NOMO-1 treated with dmso at 0.1 percent for 144 hours (cell line): ENCODE measurements at regions not wholly inside any gene's neighbourhood (a gene's known extent, or its start where the extent isn't known, plus 50 kb on each side); places are given as distances from the start of the nearest gene placed in this dataset.
"Not testable (repeated sequence)": the region's sequence is repeated elsewhere in the genome, so short reads cannot be mapped to it uniquely, and the experiment has no call there.

ENCODE experiments used
- DNase-seq: peaks from one replicate; lab custom pipeline; 2025; ENCODE audit not compliant: unreplicated experiment; lab: John Stamatoyannopoulos, UW

DNA sequence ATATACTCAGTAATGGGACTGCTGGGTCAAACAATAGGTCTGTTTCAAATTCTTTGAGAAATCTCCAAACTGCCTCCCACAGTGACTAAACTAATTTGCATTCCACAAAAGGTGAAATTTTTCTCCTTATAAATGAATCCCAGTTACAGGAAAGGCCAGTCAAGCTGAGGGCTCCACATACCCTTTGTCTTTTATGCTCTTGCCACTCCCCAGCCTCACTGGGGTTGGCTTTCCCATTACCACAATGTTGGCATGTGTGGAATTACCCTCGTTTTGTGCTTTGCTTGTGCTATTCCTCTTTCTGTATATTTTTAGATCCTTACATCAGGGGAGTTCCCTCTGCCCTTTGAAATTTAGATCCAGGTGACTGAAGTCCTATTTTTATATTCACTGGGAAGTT lies 220.2 kb upstream of the LCORL start:
- DNase-seq, result no peak

- DNase-seq, result no peak
Observed at GRCh38 chr4:18234108-18234507, 212.6 kb upstream of the LCORL start.

GRCh38 chr4:18231726-18232125 lies 210.2 kb upstream of the LCORL start:
- no peak for DNase-seq

DNA sequence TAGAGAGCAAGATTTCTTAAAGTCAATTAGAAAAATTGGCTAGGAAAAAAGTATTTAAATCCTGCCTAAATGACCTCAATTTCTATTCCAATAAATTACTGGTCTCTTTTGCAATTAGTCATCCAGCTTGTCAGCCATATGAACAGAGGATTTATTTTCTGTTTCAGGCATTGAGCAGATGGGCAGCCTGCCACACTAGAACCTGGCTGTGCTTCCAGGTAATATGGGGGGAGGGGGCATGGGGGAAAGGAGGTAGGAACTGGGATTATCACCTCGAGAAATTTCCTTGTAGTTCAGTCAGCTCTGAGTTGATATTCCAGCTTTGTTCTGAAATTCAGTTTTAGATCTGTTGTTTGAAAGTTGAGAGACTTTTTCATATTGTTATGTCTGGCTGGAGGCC lies 206.3 kb upstream of the LCORL start:
- DNase-seq, result no peak

DNA sequence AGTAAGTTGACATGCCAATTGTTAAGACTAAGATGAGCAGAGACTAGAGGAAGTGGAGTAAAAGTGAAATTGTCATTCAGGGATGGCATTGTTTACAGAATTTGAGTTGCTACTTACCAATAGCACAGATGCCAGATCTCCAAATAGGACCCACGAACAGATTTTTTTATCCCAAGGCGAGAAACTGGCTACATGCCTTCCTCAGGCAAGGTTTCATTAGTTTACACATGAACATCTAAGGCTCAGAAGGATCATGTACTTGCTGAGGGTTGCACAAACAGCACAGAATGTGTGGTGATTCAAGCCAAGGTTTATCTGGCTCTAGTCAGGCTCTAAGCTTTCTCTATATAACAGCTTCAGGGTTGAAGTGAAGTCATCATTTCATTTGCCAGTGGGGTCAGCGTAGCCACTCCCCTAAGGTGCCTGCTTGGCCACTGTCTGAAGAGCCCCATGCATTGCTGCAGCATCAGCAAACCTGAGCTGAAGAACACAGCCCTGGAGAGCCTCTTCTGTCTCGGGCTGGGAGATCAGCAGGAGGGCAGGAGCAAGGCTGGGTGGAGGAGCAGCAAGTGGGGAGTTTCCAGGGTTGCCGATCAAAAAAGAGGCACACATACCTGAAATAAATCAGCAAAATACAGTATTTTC lies 193.0 kb upstream of the LCORL start:
- no peak for DNase-seq

DNA sequence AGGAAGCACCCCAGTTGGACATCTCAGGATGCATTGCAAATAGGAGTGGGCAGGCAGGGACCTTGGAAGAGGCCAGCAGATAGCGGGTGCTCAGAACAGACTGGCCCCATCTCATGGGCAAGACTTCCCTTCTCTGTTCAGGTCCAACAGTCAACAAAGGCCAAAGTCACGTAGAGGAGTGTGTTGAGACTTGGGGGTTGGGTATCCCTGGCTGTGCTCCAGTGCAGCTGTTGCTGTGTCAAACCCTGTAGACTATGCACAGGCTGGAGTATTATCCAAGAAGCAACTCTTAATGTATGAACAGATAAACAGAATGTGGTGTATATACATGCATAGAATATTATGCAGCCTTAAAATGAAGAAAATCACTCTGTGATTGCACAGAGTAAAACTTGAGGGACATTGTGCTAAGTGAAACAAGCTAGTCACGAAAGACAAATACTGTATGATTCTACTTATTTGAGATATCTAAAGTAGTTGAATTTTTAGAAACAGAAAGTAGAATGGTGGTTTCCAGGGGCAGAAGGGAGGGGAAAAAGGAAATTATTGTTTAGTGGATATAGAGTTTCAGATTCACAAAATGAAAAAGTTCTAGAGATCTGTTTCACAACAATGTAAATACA lies 192.1 kb upstream of the LCORL start:
- DNase-seq, result no peak

- DNase-seq, result no peak
Observed at GRCh38 chr4:18209448-18209847, 187.9 kb upstream of the LCORL start.

- no peak for DNase-seq
Observed at GRCh38 chr4:18203966-18204365, 182.4 kb upstream of the LCORL start.

DNA sequence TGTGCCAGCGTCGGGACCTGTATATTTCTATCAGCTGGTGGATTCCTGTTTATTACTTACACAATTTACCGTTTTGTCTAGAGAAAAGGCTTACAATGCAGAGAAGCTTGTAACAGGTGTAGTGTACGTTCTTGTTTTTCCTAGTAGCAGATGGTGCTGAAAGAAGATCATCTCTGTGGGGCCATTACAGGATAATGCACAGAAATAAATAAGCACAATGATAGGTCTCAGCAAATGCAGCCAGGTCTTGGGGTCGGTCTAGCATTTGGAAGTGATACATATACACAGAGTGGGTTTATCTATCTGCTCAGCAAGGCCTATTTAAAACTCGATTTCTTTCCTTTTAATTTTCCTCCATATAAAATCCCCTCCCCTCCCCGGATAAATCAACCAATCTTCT lies 180.9 kb upstream of the LCORL start:
- no peak for DNase-seq

DNA sequence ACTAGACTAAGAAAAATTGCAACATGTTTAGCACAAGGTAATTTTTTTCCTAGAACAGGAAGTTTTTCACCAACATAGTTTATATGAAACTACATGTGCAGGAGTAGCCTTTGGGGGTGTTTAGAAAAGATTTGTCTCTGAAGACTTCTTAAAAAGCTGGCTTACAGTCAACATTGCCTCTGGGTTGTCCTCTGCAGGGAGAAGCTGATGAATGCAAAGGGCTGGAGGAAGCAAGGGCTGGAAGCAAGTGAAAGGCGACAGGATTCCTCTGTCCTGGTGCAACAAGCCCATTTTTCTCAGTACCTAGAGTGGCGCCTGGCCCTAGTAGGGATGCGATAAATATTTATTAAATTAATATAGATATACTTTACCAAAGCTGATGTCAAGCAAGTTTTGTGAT lies 180.3 kb upstream of the LCORL start:
- DNase-seq, result no peak

DNA sequence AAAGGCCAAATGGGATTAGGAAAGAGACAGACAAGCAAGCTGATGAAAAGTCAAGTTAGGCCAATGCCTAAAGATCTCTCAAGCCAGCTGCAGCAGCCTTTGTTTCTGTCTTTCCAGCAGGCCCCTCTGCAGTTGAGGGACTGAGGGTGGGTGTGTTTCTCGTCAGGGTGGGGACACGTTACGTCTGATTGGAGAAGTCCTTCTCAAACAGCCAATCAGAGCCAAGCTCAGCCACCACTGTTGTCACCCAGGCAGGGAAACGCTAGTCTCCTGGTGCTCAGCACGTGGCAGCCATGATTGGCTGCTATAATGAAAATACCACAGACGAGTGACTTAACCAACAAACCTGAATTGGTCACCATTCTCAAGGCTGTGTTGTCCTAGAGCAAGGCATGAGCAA lies 177.1 kb upstream of the LCORL start:
- no peak for DNase-seq

DNA sequence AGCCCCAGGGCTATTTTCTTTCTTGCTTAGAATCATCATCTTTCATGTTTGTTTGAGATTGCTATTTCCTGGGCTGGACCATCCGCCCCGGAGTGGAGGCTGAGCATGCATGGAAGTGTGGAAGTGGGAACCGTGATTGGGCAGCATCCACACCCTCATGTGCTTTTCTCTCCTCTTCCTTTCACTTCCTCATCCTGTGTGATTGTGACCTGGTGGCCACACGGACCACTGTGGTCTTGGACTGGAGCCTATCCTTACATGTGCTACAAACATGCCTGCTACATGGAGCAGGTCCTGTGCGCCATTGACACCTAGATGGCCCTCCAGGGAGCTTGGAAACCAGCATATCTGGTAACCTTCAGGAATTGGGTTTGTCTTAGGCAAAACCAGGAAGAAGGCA lies 175.9 kb upstream of the LCORL start:
- DNase-seq, result no peak

DNA sequence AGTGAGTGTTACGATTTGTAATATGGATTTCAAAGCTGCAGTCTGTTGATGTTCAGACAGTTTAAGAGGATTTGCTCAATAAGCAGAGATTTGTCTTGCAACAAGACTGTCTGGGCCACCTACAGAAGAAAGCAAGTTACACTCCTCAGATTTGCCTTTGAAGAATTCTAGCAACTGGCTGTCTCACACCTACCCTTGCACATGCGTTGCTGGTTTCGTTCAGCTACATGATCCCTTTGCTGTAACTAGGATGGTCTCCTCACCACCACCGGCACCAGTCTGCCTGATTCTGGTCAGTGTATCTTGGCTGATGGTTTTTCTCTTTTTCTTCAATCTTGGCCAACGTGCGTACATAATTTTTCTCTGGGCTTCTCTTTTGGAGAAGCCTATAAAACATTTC lies 172.7 kb upstream of the LCORL start:
- no peak for DNase-seq

DNA sequence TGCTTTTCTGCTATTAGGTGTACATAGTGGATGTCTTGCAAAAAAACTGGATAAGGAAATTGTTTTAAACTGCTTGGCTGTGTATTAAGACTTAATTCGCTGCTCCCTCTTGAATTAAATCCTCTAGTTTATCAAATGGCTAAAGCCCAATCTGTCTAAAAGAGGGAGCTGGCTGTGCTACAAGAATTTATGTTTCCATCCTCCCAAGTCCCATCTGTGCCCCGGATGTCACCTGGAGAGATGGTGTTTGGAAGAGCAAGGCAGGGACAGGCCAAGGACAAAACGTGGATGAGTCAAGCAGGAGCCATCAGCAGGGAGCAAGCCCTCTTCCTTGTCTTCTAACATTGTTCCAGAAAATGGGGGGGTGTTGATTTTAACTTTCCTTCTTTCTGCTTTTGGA lies 171.3 kb upstream of the LCORL start:
- no peak for DNase-seq

GRCh38 chr4:18185491-18185890 lies 163.9 kb upstream of the LCORL start:
- no peak for DNase-seq

- no peak for DNase-seq
Observed at GRCh38 chr4:18180892-18181291, 159.3 kb upstream of the LCORL start.

DNA sequence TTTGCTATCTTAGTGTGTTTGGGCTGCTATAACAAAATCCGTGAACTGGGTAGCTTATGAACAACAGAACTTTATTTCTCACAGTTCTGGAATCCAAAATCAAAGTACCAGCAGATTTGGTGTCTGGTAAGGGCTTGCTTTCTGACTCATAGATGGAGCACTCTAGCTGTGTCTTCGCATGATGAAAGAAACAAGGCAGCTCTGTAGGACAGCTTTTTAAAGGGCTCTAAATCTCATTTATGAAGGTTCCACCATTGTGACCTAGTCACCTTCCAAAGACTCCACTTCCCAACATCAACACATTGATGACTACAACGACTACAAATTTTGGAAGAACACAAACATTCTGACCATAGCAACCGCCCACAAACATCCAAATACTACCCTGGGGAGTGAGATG lies 158.6 kb upstream of the LCORL start:
- no peak for DNase-seq

DNA sequence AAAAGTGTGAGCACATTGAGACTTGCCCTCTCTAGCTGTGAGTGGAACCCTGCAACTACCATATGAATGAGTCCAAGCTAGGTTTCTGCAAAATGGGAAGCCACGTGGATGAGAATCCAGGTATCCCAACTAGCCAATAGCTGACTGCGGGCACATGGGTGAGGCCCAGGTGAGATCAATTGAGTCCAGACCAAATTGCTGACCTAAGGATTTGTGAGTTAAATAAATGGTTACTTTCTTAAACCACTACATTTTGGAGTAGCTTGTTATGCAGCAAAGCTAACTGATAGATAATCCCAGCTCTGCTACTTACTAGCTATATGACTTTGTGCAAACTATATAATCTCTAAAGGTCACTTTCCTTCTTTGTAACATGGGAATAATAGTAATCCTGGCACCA lies 150.3 kb upstream of the LCORL start:
- no peak for DNase-seq

- DNase-seq, result no peak
Observed at GRCh38 chr4:18167831-18168230, 146.3 kb upstream of the LCORL start.

DNA sequence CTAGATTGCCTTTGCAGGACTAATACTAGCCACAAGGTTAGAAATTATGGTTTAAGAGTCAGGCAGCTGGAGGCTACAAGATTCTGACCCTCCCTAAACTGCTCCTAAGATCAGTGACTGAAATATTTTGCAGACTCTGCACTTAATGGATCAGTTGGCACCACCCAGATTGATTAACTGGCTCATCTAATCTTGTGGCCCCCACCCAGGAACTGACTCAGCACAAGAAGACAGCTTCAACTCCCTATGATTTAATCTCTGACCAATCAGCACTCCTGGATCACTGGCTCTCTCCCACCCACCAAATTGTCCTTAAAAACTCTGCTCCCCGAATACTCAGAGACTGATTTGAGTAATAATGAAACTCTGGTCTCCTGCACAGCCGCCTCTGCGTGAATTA lies 145.4 kb upstream of the LCORL start:
- DNase-seq, result no peak

DNA sequence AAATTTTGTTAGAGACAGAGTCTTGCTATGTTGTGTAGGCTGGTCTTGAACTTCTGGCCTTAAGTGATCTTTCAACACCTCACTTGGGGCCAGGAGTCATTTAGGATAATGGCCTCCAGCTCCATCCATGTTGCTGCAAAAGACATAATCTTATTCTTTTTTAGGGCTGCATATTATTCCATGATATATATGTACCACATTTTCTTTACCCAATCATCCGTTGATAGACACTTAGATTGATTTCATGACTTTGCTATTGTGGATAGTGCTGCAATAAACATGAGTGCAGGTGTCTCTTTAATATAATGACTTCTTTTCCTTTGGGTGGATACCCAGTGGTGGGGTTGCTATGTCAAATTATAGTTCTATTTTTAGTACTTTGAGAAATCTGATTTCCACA lies 140.9 kb upstream of the LCORL start:
- no peak for DNase-seq

DNA sequence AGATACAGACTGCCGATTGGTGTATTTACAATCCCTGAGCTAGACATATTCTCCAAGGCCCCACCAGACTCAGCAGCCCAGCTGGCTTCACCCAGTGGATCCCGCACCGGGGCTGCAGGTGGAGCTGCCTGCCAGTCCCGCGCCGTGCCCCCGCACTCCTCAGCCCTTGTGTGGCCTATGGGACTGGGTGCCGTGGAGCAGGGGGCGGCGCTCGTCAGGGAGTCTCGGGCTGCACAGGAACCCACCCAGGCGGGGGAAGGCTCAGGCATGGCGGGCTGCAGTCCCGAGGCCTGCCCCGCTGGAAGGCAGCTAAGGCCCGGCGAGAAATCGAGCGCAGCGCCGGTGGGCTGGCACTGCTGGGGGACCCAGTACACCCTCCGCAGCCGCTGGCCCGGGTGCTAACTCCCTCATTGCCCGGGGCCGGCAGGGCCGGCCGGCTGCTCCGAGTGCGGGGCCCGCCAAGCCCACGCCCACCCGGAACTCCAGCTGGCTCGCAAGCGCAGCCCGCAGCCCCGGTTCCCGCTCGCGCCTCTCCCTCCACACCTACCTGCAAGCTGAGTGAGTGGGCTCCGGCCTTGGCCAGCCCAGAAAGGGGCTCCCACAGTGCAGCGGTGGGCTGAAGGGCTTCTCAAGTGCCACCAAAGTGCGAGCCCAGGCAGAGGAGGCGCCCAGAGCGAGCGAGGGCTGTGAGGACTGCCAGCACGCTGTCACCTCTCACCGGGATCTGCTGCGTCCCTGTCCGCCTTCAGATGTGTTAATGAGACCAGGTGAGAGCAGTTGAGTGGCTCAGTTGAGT lies 137.8 kb upstream of the LCORL start:
- DNase-seq, result not testable (repeated sequence)
